Neutrophil (primary cell): ENCODE measurements at regions not wholly inside any gene's neighbourhood (a gene's known extent, or its start where the extent isn't known, plus 50 kb on each side); places are given as distances from the start of the nearest gene placed in this dataset.

Experiments
- H3K27ac ChIP-seq: fragments of 200-600 bp; sonication (generic); 2 replicates; pipeline ENCODE4 v1.5.1; 2016; ENCODE audit warnings: mild to moderate bottlenecking, moderate library complexity
- H3K27me3 ChIP-seq: fragments of 200-600 bp; sonication (generic); 2 replicates; pipeline ENCODE4 v1.6.0; 2016; ENCODE audit warnings: mild to moderate bottlenecking
- H3K36me3 ChIP-seq: fragments of 200-600 bp; sonication (generic); 2 replicates; pipeline ENCODE4 v1.5.1; 2017
- H3K4me1 ChIP-seq, 2 experiments: fragments of 200-600 bp in 1 of 2; sonication (generic) in 1 of 2; 1 replicate in 1 of 2; 2 replicates in 1 of 2; pipeline versions ENCODE4 v1.5.1 to v1.6.1; 2013 to 2016; ENCODE audit warnings: low read depth in 1 of 2, low read length in 1 of 2, mild to moderate bottlenecking in 1 of 2, moderate library complexity in 1 of 2; ENCODE audit not compliant: control insufficient read depth in 1 of 2, insufficient read depth in 1 of 2
- H3K4me3 ChIP-seq, 2 experiments: fragments of 200-600 bp in 1 of 2; sonication (generic) in 1 of 2; 1 replicate in 1 of 2; 2 replicates in 1 of 2; pipeline ENCODE4 v1.5.1; 2013 to 2016; ENCODE audit warnings: low read depth in 1 of 2, low read length in 1 of 2, mild to moderate bottlenecking in 1 of 2, moderate library complexity in 1 of 2
- H3K9me3 ChIP-seq: fragments of 200-600 bp; sonication (generic); 2 replicates; pipeline ENCODE4 v1.5.1; 2016
- TF ChIP-seq, protein P1 (sequence below): fragments of 200-600 bp; sonication (generic); IDR thresholded peaks from 2 replicates; pipeline ENCODE4 v1.5.1; 2016; ENCODE audit warnings: antibody characterized with exemption

DNA sequence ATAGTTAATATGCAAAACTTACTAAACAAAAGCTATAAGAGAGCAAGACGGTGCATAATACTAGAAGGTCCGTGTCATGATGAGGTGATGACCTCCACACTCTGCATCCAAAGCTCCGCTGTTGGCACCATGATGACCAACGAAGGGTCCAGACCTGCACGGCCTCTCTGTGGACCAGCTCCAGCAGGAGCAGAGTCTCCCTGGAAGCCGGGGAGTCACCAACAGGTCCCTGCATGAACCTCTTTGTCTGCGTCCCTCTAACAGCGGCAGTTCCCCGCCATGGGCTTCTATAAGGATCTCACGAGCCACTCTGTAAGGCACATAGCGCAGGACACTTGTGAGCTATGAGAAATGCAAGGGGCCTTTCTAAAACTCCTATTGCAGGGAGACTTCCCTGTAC is 517.3 kb downstream of the BRD1 start:
- no peak overlapping the region for H3K4me3 ChIP-seq
- H3K27me3 ChIP-seq: peaks cover 45% of the 10 kb centered on the region
- no peak overlapping the region for H3K27ac ChIP-seq
- no peaks in the 10 kb centered on the region for H3K9me3 ChIP-seq
- no peaks in the 10 kb centered on the region for H3K36me3 ChIP-seq
- no peaks in the 10 kb centered on the region for H3K4me1 ChIP-seq
- TF ChIP-seq, protein P1, sequence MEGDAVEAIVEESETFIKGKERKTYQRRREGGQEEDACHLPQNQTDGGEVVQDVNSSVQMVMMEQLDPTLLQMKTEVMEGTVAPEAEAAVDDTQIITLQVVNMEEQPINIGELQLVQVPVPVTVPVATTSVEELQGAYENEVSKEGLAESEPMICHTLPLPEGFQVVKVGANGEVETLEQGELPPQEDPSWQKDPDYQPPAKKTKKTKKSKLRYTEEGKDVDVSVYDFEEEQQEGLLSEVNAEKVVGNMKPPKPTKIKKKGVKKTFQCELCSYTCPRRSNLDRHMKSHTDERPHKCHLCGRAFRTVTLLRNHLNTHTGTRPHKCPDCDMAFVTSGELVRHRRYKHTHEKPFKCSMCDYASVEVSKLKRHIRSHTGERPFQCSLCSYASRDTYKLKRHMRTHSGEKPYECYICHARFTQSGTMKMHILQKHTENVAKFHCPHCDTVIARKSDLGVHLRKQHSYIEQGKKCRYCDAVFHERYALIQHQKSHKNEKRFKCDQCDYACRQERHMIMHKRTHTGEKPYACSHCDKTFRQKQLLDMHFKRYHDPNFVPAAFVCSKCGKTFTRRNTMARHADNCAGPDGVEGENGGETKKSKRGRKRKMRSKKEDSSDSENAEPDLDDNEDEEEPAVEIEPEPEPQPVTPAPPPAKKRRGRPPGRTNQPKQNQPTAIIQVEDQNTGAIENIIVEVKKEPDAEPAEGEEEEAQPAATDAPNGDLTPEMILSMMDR: no peak

DNA sequence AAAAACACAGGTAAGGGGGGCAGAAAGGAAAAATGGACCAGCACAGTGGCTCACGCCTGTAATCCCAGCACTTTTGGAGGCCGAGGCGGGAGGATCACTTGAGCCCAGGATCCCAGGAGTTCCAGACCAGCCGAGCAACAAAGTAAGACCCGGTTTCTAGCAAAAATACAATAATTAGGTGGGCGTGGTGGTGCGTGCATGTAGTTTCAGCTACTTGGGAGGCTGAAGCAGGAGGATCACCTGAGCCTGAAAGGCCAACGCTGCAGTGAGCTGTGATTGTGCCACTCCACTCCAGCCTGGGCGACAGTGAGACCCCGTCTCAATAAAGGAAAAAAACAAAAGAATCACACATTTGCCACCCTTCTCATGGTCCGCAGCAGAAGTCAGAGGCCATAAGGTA is 519.4 kb downstream of the BRD1 start:
- no peaks in the 10 kb centered on the region for H3K36me3 ChIP-seq
- no peak overlapping the region for H3K27ac ChIP-seq
- no peaks in the 10 kb centered on the region for H3K4me1 ChIP-seq
- no peaks in the 10 kb centered on the region for H3K9me3 ChIP-seq
- H3K27me3 ChIP-seq: peaks cover 33% of the 10 kb centered on the region
- H3K4me3 ChIP-seq: no peak overlapping the region
- TF ChIP-seq, protein P1: no peak

DNA sequence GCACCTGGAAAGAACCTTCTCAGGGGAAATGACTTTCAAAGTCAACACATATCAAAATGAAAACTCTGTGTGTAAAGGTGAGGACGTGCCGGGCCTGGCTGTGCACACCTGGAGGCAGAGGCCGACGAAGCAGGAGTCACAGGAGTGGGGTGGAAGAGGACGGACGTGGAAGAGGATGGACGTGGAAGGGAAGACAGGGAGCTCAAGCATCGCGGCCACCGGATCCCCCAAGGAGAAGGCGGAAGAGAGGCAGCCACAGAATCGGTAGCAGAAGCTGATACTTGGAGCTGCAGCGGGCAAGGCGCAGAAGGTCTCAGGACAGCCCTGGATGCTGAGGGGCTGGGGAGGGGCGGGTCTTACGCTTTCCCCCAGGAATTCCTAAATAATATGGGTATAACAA is 519.8 kb downstream of the BRD1 start:
- no peaks in the 10 kb centered on the region for H3K36me3 ChIP-seq
- no peaks in the 10 kb centered on the region for H3K4me1 ChIP-seq
- H3K4me3 ChIP-seq: no peak overlapping the region
- no peaks in the 10 kb centered on the region for H3K9me3 ChIP-seq
- TF ChIP-seq, protein P1: no peak
- H3K27me3 ChIP-seq: peaks cover 31% of the 10 kb centered on the region
- no peak overlapping the region for H3K27ac ChIP-seq

DNA sequence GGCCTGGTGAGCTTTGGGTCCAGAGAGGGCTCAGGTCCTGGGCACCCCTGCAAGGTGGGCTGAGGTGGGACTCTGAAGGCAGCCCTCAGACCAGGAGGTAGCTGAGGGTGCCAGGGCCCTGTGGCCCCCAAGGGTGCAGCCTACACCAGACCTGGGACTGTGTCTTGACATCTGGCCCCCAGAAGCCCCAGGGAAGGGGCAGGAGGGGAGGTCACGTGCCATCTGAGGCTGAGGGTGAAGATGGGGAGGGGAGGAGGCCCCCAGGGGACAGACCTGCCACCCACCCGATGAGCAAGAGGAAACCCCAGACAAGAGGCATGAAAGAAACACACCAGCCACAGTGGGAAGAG is 520.2 kb downstream of the BRD1 start:
- TF ChIP-seq, protein P1: no peak
- no peaks in the 10 kb centered on the region for H3K36me3 ChIP-seq
- no peak overlapping the region for H3K27ac ChIP-seq
- H3K27me3 ChIP-seq: peaks cover 27% of the 10 kb centered on the region
- H3K4me1 ChIP-seq: no peaks in the 10 kb centered on the region
- no peaks in the 10 kb centered on the region for H3K9me3 ChIP-seq
- H3K4me3 ChIP-seq: no peak overlapping the region

DNA sequence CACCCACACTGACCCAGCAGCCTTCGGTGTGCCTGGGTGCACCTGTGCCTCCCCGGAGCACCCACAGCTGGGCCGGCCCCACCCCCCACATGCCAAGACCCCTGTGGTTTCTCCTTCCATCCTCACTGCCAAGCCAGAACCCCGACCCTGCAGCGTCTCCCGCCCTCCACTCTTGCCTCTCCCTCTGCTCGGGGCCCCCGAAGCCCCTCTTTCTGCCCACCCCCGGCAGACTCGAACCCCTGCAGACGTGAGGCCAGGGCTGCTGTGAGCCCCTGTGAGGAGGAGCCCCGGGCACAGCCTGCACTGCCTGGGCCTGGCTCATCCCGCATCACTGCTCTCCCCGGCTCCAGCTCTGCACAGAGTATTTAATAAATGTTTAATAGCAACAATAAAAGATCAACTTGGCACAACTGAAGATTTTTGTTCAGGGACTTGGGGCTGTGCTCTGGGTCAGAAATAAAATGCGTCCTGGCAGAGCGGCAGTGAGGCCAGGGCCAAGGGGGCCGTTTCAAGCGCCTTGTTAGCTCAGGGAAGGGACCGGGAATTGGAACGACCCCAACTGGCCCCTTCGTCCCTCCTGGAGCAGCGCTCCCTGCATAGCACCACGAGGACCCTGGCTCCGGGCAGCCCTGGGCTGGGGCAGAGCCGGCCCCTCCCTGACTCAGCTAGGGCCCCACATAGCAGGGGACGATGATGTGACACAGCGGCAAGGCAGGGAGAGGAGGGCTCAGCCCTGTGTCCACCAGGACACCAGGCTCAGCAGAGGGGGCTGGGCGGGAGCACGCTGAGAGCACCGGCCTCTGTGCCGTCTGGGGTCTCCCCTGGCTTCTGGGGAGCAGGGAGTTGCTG is 520.8 kb downstream of the BRD1 start:
- no peaks in the 10 kb centered on the region for H3K36me3 ChIP-seq
- TF ChIP-seq, protein P1: no peak
- H3K4me1 ChIP-seq: no peaks in the 10 kb centered on the region
- H3K27ac ChIP-seq: no peak overlapping the region
- no peak overlapping the region for H3K4me3 ChIP-seq
- peaks cover 21% of the 10 kb centered on the region for H3K27me3 ChIP-seq
- no peaks in the 10 kb centered on the region for H3K9me3 ChIP-seq
